B cell (primary cell): ENCODE measurements at regions not wholly inside any gene's neighbourhood (a gene's known extent, or its start where the extent isn't known, plus 50 kb on each side); places are given as distances from the start of the nearest gene placed in this dataset.

ENCODE experiments used
- ATAC-seq: fragments of 200-7000 bp; cut with Tn5 transposase; one replicate; pipeline ENCODE4 v1.10.0; 2021; ENCODE audit warnings: low read depth, mild to moderate bottlenecking, moderate number of reproducible peaks, moderate library complexity
- CTCF ChIA-PET: fragments of 350-600 bp; sonication (Branson Sonifier 250); formaldehyde crosslinking; loops from one replicate; lab custom pipeline; 2021; ENCODE audit warnings: antibody characterized with exemption, inconsistent platforms; lab: Charles Lee
- POLR2A ChIA-PET: fragments of 350-600 bp; sonication (Branson Sonifier 250); formaldehyde crosslinking; loops from one replicate; lab custom pipeline; 2021; ENCODE audit warnings: antibody characterized with exemption; lab: Charles Lee
- DNase-seq: peaks from one replicate; pipeline ENCODE4 v3.0.0; 2013
- H2AFZ ChIP-seq: 2 replicates; pipeline ENCODE4 v1.6.1; 2012; ENCODE audit warnings: mild to moderate bottlenecking, low read depth, low read length; ENCODE audit not compliant: insufficient read depth, poor library complexity, severe bottlenecking
- H3K27ac ChIP-seq, 2 donors: 1 replicate in 1 of 2; 2 replicates in 1 of 2; pipeline ENCODE4 v1.5.1; 2012 to 2013; ENCODE audit warnings: low read length in 2 of 2, mild to moderate bottlenecking in 2 of 2, moderate library complexity in 1 of 2
- H3K27me3 ChIP-seq, 4 experiments: fragments of 200-600 bp in 1 of 4; sonication (generic) in 1 of 4; replicated peaks in 1 of 4; 1 replicate in 2 of 4; 2 replicates in 2 of 4; pipeline versions ENCODE4 v1.6.1 to v1.7.0; 2013 to 2016; ENCODE audit warnings: low read length in 3 of 4, mild to moderate bottlenecking in 2 of 4, mixed read lengths in 1 of 4, moderate library complexity in 1 of 4; ENCODE audit not compliant: insufficient read depth in 4 of 4, control insufficient read depth in 3 of 4; ENCODE audit errors: control extremely low read depth in 1 of 4
- H3K36me3 ChIP-seq, 2 experiments: replicated peaks in 1 of 2; 1 replicate in 1 of 2; 2 replicates in 1 of 2; pipeline versions ENCODE4 v1.6.1 to v1.7.1; 2013; ENCODE audit warnings: low read length in 1 of 2; ENCODE audit not compliant: insufficient read depth in 2 of 2, control insufficient read depth in 1 of 2; ENCODE audit errors: control extremely low read depth in 1 of 2, extremely low read depth in 1 of 2
- H3K4me1 ChIP-seq, 2 donors: fragments of 200-600 bp in 1 of 2; sonication (generic) in 1 of 2; 1 replicate in 1 of 2; 2 replicates in 1 of 2; pipeline versions ENCODE4 v1.5.1 to v1.6.1; 2013 to 2017; ENCODE audit warnings: low read length in 2 of 2; ENCODE audit not compliant: control insufficient read depth in 2 of 2, insufficient read depth in 2 of 2
- H3K4me2 ChIP-seq: replicated peaks from 2 replicates; pipeline ENCODE3; 2012; ENCODE audit warnings: mild to moderate bottlenecking, low read depth, low read length; ENCODE audit not compliant: poor library complexity, severe bottlenecking
- H3K4me3 ChIP-seq, 5 experiments: fragments of 200-600 bp in 1 of 5; sonication (generic) in 1 of 5; 1 replicate in 3 of 5; 2 replicates in 2 of 5; pipeline versions ENCODE4 v1.5.1 to v1.7.0; 2011 to 2016; ENCODE audit warnings: low read length in 4 of 5, mild to moderate bottlenecking in 4 of 5, low read depth in 2 of 5, control low read depth in 1 of 5, moderate library complexity in 1 of 5; ENCODE audit not compliant: insufficient read depth in 1 of 5; ENCODE audit errors: control extremely low read depth in 1 of 5, extremely low read depth in 1 of 5
- H3K79me2 ChIP-seq: fragments of 200-600 bp; sonication (generic); one replicate; pipeline ENCODE4 v1.6.0; 2016; ENCODE audit warnings: low read length; ENCODE audit not compliant: control insufficient read depth, insufficient read depth
- H3K9ac ChIP-seq: fragments of 200-600 bp; sonication (generic); 2 replicates; pipeline ENCODE4 v1.6.1; 2017; ENCODE audit warnings: mild to moderate bottlenecking, low read length, moderate library complexity
- H3K9me3 ChIP-seq, 3 donors: one replicate each; pipeline versions ENCODE4 v1.6.1 to v1.7.1; 2013; ENCODE audit warnings: low read length in 2 of 3; ENCODE audit not compliant: control insufficient read depth in 2 of 3, insufficient read depth in 1 of 3; ENCODE audit errors: control extremely low read depth in 1 of 3
- H4K20me1 ChIP-seq: 2 replicates; pipeline ENCODE4 v1.6.0; 2012; ENCODE audit warnings: mild to moderate bottlenecking, low read length; ENCODE audit not compliant: insufficient read depth, control insufficient read depth, poor library complexity, severe bottlenecking
- H3K27ac Mint-ChIP-seq: one replicate; pipeline ENCODE4 v1.8.0; 2021; ENCODE audit warnings: mixed read lengths
- H3K27me3 Mint-ChIP-seq: one replicate; pipeline ENCODE4 v1.8.0; 2021; ENCODE audit warnings: mixed read lengths
- H3K4me1 Mint-ChIP-seq: one replicate; pipeline ENCODE4 v1.8.0; 2021; ENCODE audit warnings: mixed read lengths
- H3K4me3 Mint-ChIP-seq: one replicate; pipeline ENCODE4 v1.8.0; 2021; ENCODE audit warnings: mixed read lengths
- H3K9me3 Mint-ChIP-seq: one replicate; pipeline ENCODE4 v1.8.0; 2022; ENCODE audit warnings: mixed read lengths; ENCODE audit not compliant: insufficient read depth
- CTCF ChIP-seq: fragments of 200-600 bp; IDR thresholded peaks from one replicate; pipeline ENCODE4 v1.8.0; 2022; ENCODE audit warnings: antibody characterized with exemption, mild to moderate bottlenecking
- EZH2 ChIP-seq: IDR thresholded peaks from 2 replicates; pipeline ENCODE4 v1.6.1; 2012; ENCODE audit warnings: borderline replicate concordance, low read depth, mild to moderate bottlenecking, moderate library complexity, low read length; ENCODE audit not compliant: insufficient read depth, poor library complexity, severe bottlenecking
- WGBS: methylation state at CpG from one replicate; pipeline ENCODE4 v1.1.5; 2013; ENCODE audit warnings: missing lambda C conversion rate; ENCODE audit not compliant: insufficient coverage; 5-methylcytosine and 5-hydroxymethylcytosine counted together
- intact Hi-C: fragments of 100-400 bp; cut with micrococcal nuclease; formaldehyde crosslinking; loops from one replicate; pipeline ENCODE4 v1.10.0; 2022

GRCh38 chr1:166703141-166703540 lies 136.1 kb upstream of the POGK start:
- H3K4me1 Mint-ChIP-seq, result no peaks in the 10 kb centered on the region
- H3K9me3 Mint-ChIP-seq, result no peaks in the 10 kb centered on the region
- intact Hi-C loops, result no loop called here
- no peaks in the 10 kb centered on the region for H3K4me1 ChIP-seq
- H3K27ac ChIP-seq, result no peak overlapping the region
- no peaks in the 10 kb centered on the region for H4K20me1 ChIP-seq
- 100% methylated on average over 2 of the region's 2 CpGs for WGBS
- H3K36me3 ChIP-seq, result no peaks in the 10 kb centered on the region
- H3K4me3 Mint-ChIP-seq, result no peak overlapping the region
- no peak for ATAC-seq
- ChIA-PET POLR2A (no interaction called here), CTCF (no interaction called here)
- H3K4me3 ChIP-seq, result no peak overlapping the region
- TF ChIP-seq EZH2, result no peak
- no peak for TF ChIP-seq CTCF
- no peak for DNase-seq
- no peak overlapping the region for H3K4me2 ChIP-seq
- no peaks in the 10 kb centered on the region for H3K79me2 ChIP-seq
- no peak overlapping the region for H3K9ac ChIP-seq
- no peak overlapping the region for H2AFZ ChIP-seq
- H3K27me3 ChIP-seq, result peaks cover 0 to 5% (median 0%) of the 10 kb centered on the region in 4 experiments
- peaks cover 15% of the 10 kb centered on the region for H3K27me3 Mint-ChIP-seq
- H3K27ac Mint-ChIP-seq, result no peak overlapping the region
- no peaks in the 10 kb centered on the region for H3K9me3 ChIP-seq

- H3K27ac Mint-ChIP-seq, result no peak overlapping the region
- WGBS, result no CpG with 5 or more reads among the region's 4 CpGs
- DNase-seq (no peak), ATAC-seq (no peak)
- intact Hi-C loops, result no loop called here
- Histone ChIP-seq H3K79me2 (no peaks in the 10 kb centered on the region), H3K4me3 (no peak overlapping the region), H3K9me3 (no peaks in the 10 kb centered on the region), H3K36me3 (no peaks in the 10 kb centered on the region), H3K27me3 (peaks cover 0 to 5% (median 0%) of the 10 kb centered on the region in 4 experiments), H3K4me2 (no peak overlapping the region), H3K27ac (no peak overlapping the region), H2AFZ (no peak overlapping the region), H3K9ac (no peak overlapping the region), H3K4me1 (no peaks in the 10 kb centered on the region), H4K20me1 (no peaks in the 10 kb centered on the region)
- ChIA-PET CTCF (no interaction called here), POLR2A (no interaction called here)
- no peak for TF ChIP-seq EZH2
- TF ChIP-seq CTCF, result no peak
- H3K4me1 Mint-ChIP-seq, result no peaks in the 10 kb centered on the region
- H3K9me3 Mint-ChIP-seq, result no peaks in the 10 kb centered on the region
- no peak overlapping the region for H3K4me3 Mint-ChIP-seq
- H3K27me3 Mint-ChIP-seq, result peaks cover 15% of the 10 kb centered on the region
Observed at GRCh38 chr1:166703726-166704462, 135.4 kb upstream of the POGK start.
